ENCODE measurements at regions not wholly inside any gene's neighbourhood (a gene's known extent, or its start where the extent isn't known, plus 50 kb on each side); places are given as distances from the start of the nearest gene placed in this dataset.

GRCh38 chr10:31604646-31605170 is 285.7 kb downstream of the ZEB1 start:
- no peak for DNase-seq

GRCh38 chr10:31604096-31604495 is 285.1 kb downstream of the ZEB1 start:
- DNase-seq, result peak; percentile 23

- DNase-seq, result peak; percentile 95
These were observed 284.4 kb downstream of the ZEB1 start for GRCh38 chr10:31603235-31604087.

- DNase-seq, result peak; percentile 54
These were observed 283.7 kb downstream of the ZEB1 start for GRCh38 chr10:31602541-31603234.

GRCh38 chr10:31601136-31601535 is 282.1 kb downstream of the ZEB1 start:
- DNase-seq, result no peak

- no peak for DNase-seq
These were observed 280.8 kb downstream of the ZEB1 start for GRCh38 chr10:31599626-31600504.

- no peak for DNase-seq
These were observed 277.7 kb downstream of the ZEB1 start for GRCh38 chr10:31596765-31597164.

GRCh38 chr10:31595992-31596391 is 277.0 kb downstream of the ZEB1 start:
- DNase-seq, result no peak

- no peak for DNase-seq
These were observed 275.4 kb downstream of the ZEB1 start for GRCh38 chr10:31594347-31594873.

GRCh38 chr10:31593124-31593523 is 274.1 kb downstream of the ZEB1 start:
- DNase-seq, result no peak

- no peak for DNase-seq
These were observed 272.6 kb downstream of the ZEB1 start for GRCh38 chr10:31591569-31591968.

GRCh38 chr10:31590023-31590800 is 271.2 kb downstream of the ZEB1 start:
- no peak for DNase-seq

GRCh38 chr10:31587691-31588090 is 268.7 kb downstream of the ZEB1 start:
- no peak for DNase-seq

- no peak for DNase-seq
These were observed 268.0 kb downstream of the ZEB1 start for GRCh38 chr10:31586723-31587638.

- no peak for DNase-seq
These were observed 265.9 kb downstream of the ZEB1 start for GRCh38 chr10:31584876-31585275.

GRCh38 chr10:31584098-31584631 is 265.1 kb downstream of the ZEB1 start:
- DNase-seq, result peak; percentile 6

GRCh38 chr10:31583293-31583692 is 264.3 kb downstream of the ZEB1 start:
- DNase-seq, result no peak

GRCh38 chr10:31582365-31583052 is 263.5 kb downstream of the ZEB1 start:
- DNase-seq, result no peak

GRCh38 chr10:31581741-31582323 is 262.8 kb downstream of the ZEB1 start:
- no peak for DNase-seq

Measured in NCI-H146 (cell line).